ENCODE measurements at regions not wholly inside any gene's neighbourhood (a gene's known extent, or its start where the extent isn't known, plus 50 kb on each side); places are given as distances from the start of the nearest gene placed in this dataset.

DNA sequence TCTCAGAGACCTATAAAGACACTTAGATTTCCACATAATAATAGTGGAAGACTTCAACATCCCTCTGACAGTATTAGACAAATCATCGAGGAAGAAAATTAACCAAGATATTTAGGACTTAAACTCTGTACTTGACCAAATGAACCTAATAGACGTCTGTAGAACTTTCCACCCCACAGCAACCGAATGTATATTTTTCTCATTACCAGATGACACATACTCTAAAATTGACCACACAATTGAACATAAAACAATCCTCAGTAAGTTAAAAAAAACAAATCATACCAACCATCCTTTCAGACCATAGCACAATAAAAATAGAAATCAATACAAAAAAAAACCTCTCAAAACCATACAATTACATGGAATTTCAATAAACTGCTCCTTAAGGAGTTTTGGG, 201.0 kb downstream of the POSTN start:
- TF ChIP-seq RAD21 (IDR thresholded peaks at IDR 0.05; ENCODE audit: low read depth) (no peak), TAF1 (IDR thresholded peaks at IDR 0.05; ENCODE audit: low read depth) (no peak), CREB1 (IDR thresholded peaks at IDR 0.05; ENCODE audit: low read depth) (no peak), FOXM1 (IDR thresholded peaks at IDR 0.05; ENCODE audit: borderline replicate concordance, low read depth) (no peak), CEBPB (IDR thresholded peaks at IDR 0.05) (no peak), ZBTB7A (IDR thresholded peaks at IDR 0.05; ENCODE audit: low read depth) (no peak), EP300 (IDR thresholded peaks at IDR 0.05; ENCODE audit: borderline replicate concordance) (no peak), TCF12 (IDR thresholded peaks at IDR 0.05; ENCODE audit: low read depth) (no peak), YY1 (IDR thresholded peaks at IDR 0.05; ENCODE audit: low read depth) (no peak), TEAD4 (IDR thresholded peaks at IDR 0.05) (no peak)
- TF ChIP-seq, protein P1, sequence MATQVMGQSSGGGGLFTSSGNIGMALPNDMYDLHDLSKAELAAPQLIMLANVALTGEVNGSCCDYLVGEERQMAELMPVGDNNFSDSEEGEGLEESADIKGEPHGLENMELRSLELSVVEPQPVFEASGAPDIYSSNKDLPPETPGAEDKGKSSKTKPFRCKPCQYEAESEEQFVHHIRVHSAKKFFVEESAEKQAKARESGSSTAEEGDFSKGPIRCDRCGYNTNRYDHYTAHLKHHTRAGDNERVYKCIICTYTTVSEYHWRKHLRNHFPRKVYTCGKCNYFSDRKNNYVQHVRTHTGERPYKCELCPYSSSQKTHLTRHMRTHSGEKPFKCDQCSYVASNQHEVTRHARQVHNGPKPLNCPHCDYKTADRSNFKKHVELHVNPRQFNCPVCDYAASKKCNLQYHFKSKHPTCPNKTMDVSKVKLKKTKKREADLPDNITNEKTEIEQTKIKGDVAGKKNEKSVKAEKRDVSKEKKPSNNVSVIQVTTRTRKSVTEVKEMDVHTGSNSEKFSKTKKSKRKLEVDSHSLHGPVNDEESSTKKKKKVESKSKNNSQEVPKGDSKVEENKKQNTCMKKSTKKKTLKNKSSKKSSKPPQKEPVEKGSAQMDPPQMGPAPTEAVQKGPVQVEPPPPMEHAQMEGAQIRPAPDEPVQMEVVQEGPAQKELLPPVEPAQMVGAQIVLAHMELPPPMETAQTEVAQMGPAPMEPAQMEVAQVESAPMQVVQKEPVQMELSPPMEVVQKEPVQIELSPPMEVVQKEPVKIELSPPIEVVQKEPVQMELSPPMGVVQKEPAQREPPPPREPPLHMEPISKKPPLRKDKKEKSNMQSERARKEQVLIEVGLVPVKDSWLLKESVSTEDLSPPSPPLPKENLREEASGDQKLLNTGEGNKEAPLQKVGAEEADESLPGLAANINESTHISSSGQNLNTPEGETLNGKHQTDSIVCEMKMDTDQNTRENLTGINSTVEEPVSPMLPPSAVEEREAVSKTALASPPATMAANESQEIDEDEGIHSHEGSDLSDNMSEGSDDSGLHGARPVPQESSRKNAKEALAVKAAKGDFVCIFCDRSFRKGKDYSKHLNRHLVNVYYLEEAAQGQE (IDR thresholded peaks at IDR 0.05; ENCODE audit: low read depth) = no peak
- TF ChIP-seq, protein P2, sequence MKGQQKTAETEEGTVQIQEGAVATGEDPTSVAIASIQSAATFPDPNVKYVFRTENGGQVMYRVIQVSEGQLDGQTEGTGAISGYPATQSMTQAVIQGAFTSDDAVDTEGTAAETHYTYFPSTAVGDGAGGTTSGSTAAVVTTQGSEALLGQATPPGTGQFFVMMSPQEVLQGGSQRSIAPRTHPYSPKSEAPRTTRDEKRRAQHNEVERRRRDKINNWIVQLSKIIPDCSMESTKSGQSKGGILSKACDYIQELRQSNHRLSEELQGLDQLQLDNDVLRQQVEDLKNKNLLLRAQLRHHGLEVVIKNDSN (IDR thresholded peaks at IDR 0.05) = no peak
- TF ChIP-seq, protein P3, sequence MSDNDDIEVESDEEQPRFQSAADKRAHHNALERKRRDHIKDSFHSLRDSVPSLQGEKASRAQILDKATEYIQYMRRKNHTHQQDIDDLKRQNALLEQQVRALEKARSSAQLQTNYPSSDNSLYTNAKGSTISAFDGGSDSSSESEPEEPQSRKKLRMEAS (IDR thresholded peaks at IDR 0.05) = no peak

Measured in Ishikawa (cell line).